Calu3 (cell line): ENCODE measurements at regions not wholly inside any gene's neighbourhood (a gene's known extent, or its start where the extent isn't known, plus 50 kb on each side); places are given as distances from the start of the nearest gene placed in this dataset.
"Not testable (repeated sequence)": the region's sequence is repeated elsewhere in the genome, so short reads cannot be mapped to it uniquely, and the experiment has no call there.

Experiments
- BruUV-seq: library from RNA; stranded (reverse); fragments of 400-500 nt; replicated peaks from 2 replicates; lab custom pipeline; 2021; lab: Mats Ljungman, UMichigan
- CTCF ChIA-PET: fragments of 300-600 bp; sonication (Branson Sonifier 250); formaldehyde crosslinking; loops from one replicate; lab custom pipeline; 2022; ENCODE audit warnings: antibody characterized with exemption; lab: Charles Lee
- DNase-seq: peaks from one replicate; pipeline ENCODE4 v3.0.0; 2022
- H3K27ac Mint-ChIP-seq: one replicate; pipeline ENCODE4 v1.8.0; 2022; ENCODE audit warnings: mixed read lengths; ENCODE audit not compliant: unreplicated experiment
- H3K27me3 Mint-ChIP-seq: one replicate; pipeline ENCODE4 v1.8.0; 2022; ENCODE audit warnings: mixed read lengths; ENCODE audit not compliant: unreplicated experiment
- H3K36me3 Mint-ChIP-seq: one replicate; pipeline ENCODE4 v1.8.0; 2022; ENCODE audit warnings: mild to moderate bottlenecking, moderate library complexity, mixed read lengths; ENCODE audit not compliant: insufficient read depth, unreplicated experiment
- H3K4me1 Mint-ChIP-seq: one replicate; pipeline ENCODE4 v1.8.0; 2022; ENCODE audit warnings: mild to moderate bottlenecking, low read depth, mixed read lengths; ENCODE audit not compliant: unreplicated experiment
- H3K4me3 Mint-ChIP-seq: one replicate; pipeline ENCODE4 v1.8.0; 2022; ENCODE audit warnings: mild to moderate bottlenecking, low read depth, moderate library complexity, mixed read lengths; ENCODE audit not compliant: unreplicated experiment
- H3K9me3 Mint-ChIP-seq: one replicate; pipeline ENCODE4 v1.8.0; 2022; ENCODE audit warnings: low read depth, mixed read lengths; ENCODE audit not compliant: unreplicated experiment
- intact Hi-C: fragments of 100-400 bp; cut with micrococcal nuclease; formaldehyde crosslinking; loops from one replicate; pipeline ENCODE4 v1.10.0; 2022; ENCODE audit not compliant: unreplicated experiment
- TF ChIP-seq, protein P1 (sequence below): fragments of 200-600 bp; IDR thresholded peaks from one replicate; pipeline ENCODE4 v1.8.0; 2022; ENCODE audit warnings: antibody characterized with exemption; ENCODE audit not compliant: unreplicated experiment

DNA sequence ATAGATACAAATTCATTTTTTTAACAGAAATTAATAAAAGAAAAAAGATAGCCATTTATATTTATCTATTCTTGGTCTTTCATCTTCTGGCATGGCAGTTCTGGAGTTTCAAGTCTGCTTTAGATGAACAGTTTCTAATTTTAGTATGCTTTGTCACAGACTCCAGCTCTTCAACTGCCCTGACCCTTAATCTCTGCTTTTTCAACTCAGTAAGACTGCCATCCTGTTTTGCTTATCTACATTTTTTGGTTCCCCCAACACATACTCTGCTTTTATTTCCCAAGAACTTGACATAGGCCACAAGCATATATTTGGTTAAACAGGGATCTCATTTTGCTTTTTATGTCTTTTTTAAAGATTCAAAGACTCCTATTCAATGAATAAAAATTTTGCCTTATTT, 309.3 kb upstream of the KCND2 start:
- no TSS peak for BruUV-seq
- no peak for DNase-seq
- CTCF ChIA-PET, result no interaction called here
- intact Hi-C loops, result loop anchor here (1.0 kb wide), 1 partner anchor 238 kb away; no protein-coding TSS in a partner anchor
- Mint-ChIP-seq H3K36me3 (no peaks in the 10 kb centered on the region), H3K27me3 (no peaks in the 10 kb centered on the region), H3K27ac (no peak overlapping the region), H3K4me3 (no peak overlapping the region), H3K4me1 (no peaks in the 10 kb centered on the region), H3K9me3 (no peaks in the 10 kb centered on the region)
- TF ChIP-seq, protein P1, sequence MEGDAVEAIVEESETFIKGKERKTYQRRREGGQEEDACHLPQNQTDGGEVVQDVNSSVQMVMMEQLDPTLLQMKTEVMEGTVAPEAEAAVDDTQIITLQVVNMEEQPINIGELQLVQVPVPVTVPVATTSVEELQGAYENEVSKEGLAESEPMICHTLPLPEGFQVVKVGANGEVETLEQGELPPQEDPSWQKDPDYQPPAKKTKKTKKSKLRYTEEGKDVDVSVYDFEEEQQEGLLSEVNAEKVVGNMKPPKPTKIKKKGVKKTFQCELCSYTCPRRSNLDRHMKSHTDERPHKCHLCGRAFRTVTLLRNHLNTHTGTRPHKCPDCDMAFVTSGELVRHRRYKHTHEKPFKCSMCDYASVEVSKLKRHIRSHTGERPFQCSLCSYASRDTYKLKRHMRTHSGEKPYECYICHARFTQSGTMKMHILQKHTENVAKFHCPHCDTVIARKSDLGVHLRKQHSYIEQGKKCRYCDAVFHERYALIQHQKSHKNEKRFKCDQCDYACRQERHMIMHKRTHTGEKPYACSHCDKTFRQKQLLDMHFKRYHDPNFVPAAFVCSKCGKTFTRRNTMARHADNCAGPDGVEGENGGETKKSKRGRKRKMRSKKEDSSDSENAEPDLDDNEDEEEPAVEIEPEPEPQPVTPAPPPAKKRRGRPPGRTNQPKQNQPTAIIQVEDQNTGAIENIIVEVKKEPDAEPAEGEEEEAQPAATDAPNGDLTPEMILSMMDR, result no peak

DNA sequence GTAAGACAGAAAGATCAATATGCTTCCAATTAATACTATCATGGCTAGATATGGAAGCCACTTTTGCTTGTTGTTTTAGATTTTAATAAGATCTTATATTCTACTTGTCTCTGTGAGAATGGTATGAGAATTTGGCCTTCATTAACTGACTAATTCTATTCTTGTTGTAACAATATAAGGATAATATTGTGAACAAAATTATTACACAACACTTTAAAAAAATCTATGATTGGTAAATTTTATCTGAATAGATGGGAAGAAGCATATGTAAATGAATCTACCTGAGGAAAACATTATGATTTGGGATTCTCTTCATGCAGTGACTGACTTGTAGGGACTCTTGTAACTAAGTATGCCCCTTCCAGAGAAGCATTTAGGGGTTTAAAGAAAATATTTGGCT, 308.9 kb upstream of the KCND2 start:
- no TSS peak for BruUV-seq
- Mint-ChIP-seq H3K9me3 (no peaks in the 10 kb centered on the region), H3K27ac (no peak overlapping the region), H3K4me1 (no peaks in the 10 kb centered on the region), H3K36me3 (no peaks in the 10 kb centered on the region), H3K27me3 (no peaks in the 10 kb centered on the region), H3K4me3 (no peak overlapping the region)
- intact Hi-C loops, result loop anchor here (1.0 kb wide), 1 partner anchor 237 kb away; no protein-coding TSS in a partner anchor
- no peak for DNase-seq
- TF ChIP-seq, protein P1, result no peak
- CTCF ChIA-PET, result no interaction called here

DNA sequence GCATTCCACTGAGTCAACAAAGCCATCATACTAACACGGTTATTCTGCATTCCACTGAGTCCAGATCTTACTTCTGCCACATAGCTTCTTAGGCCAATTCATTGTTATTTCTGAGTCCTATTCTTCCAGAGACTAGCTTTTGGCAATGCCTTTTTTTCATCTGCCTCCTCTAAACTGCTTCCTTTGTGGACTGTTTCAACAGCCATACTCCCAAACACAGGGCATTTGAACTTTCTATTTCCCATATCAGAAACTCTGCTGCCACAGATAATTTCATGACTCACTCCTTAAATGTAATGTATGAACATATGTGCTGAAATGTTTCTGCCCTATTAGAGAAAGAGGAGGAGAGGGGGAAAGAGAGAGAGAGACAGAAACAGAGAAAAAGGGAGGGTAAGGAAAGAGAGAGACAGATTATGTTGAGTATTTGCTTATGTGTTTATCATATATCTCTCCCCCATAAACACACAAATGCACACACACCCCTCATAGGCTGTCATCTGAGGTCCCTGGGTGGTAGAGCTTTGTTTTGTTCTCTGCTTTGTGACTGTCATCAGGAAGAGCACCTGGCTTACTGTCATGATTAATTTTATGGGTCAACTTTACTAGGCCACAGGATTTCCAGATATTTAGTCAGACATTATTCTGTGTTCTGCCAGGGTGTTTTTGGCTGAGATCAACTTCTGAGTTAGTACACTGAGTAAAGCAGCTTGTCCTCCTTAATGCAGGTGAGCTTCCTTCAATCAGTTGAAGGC, 308.0 kb upstream of the KCND2 start:
- no peaks in the 10 kb centered on the region for H3K4me1 Mint-ChIP-seq
- H3K27ac Mint-ChIP-seq, result no peak overlapping the region
- no peaks in the 10 kb centered on the region for H3K36me3 Mint-ChIP-seq
- no peak for DNase-seq
- H3K4me3 Mint-ChIP-seq, result no peak overlapping the region
- no peaks in the 10 kb centered on the region for H3K27me3 Mint-ChIP-seq
- TF ChIP-seq, protein P1, result no peak
- H3K9me3 Mint-ChIP-seq, result no peaks in the 10 kb centered on the region
- BruUV-seq, result no TSS peak
- intact Hi-C loops, result loop anchor here (1.0 kb wide), 1 partner anchor 236 kb away; no protein-coding TSS in a partner anchor
- CTCF ChIA-PET, result no interaction called here

DNA sequence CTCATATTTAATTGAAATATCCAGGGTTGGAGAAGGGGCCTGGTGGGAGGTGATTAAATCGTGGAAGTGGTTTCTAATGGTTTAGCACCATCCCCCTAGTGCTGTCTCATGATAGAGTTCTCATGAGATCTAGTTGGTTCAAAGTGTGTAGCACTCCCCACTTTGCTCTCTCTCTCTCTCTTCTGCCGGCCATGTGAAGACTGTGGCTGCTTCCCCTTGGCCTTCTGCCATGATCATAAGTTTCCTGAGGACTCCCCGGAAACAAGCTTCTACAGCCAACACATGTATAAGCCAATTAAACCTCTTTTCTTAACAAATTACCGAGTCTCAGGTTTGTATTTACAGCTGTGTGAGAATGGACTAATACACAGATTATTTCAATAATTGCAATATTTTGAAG, 305.8 kb upstream of the KCND2 start:
- intact Hi-C loops, result no loop called here
- DNase-seq, result no peak
- H3K27me3 Mint-ChIP-seq, result no peaks in the 10 kb centered on the region
- H3K36me3 Mint-ChIP-seq, result no peaks in the 10 kb centered on the region
- H3K4me1 Mint-ChIP-seq, result no peaks in the 10 kb centered on the region
- H3K9me3 Mint-ChIP-seq, result no peaks in the 10 kb centered on the region
- no TSS peak for BruUV-seq
- TF ChIP-seq, protein P1, result no peak
- no peak overlapping the region for H3K27ac Mint-ChIP-seq
- H3K4me3 Mint-ChIP-seq, result no peak overlapping the region
- CTCF ChIA-PET, result no interaction called here

DNA sequence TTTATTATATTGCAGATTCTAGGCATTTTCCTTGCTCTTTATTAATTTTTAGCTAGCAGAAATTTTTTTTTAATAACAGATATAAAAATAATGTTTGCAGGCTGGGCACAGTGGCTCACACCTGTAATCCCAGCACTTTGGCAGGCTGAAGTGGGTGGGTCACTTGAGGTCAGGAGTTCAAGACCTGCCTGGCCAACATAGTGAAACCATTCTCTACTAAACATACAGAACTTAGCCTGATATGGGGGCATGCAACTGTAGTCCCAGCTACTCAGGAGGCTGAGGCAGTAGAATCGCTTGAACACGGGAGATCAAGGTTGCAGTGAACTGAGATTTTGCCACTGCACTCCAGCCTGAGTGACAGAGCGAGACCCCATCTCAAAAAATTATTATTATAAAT, 304.6 kb upstream of the KCND2 start:
- CTCF ChIA-PET, result not testable (repeated sequence)

More for the DNA sequence above, 304.6 kb upstream of the KCND2 start:
- H3K27ac Mint-ChIP-seq, H3K9me3 Mint-ChIP-seq, H3K4me3 Mint-ChIP-seq, H3K36me3 Mint-ChIP-seq, BruUV-seq, DNase-seq, intact Hi-C loops, H3K27me3 Mint-ChIP-seq, H3K4me1 Mint-ChIP-seq: not testable (repeated sequence)
